ENCODE measurements at regions not wholly inside any gene's neighbourhood (a gene's known extent, or its start where the extent isn't known, plus 50 kb on each side); places are given as distances from the start of the nearest gene placed in this dataset.

GRCh38 chr7:36802459-36803135, 78.3 kb upstream of the AOAH start:
- no peak for ATAC-seq

- ATAC-seq = no peak
Observed at GRCh38 chr7:36796850-36797536, 72.7 kb upstream of the AOAH start.

- ATAC-seq = peak; percentile 73
Observed at GRCh38 chr7:36795451-36796021, 71.2 kb upstream of the AOAH start.

GRCh38 chr7:36794689-36795088, 70.4 kb upstream of the AOAH start:
- no peak for ATAC-seq

GRCh38 chr7:36792421-36792820, 68.1 kb upstream of the AOAH start:
- ATAC-seq = no peak

- ATAC-seq = no peak
Observed at GRCh38 chr7:36790311-36790787, 66.1 kb upstream of the AOAH start.

- ATAC-seq = no peak
Observed at GRCh38 chr7:36788825-36789470, 64.7 kb upstream of the AOAH start.

- no peak for ATAC-seq
Observed at GRCh38 chr7:36787933-36788378, 63.7 kb upstream of the AOAH start.

GRCh38 chr7:36784991-36785940, 61.0 kb upstream of the AOAH start:
- peak; percentile 61 for ATAC-seq

- no peak for ATAC-seq
Observed at GRCh38 chr7:36781011-36781738, 56.9 kb upstream of the AOAH start.

- ATAC-seq = no peak
Observed at GRCh38 chr7:36777855-36778254, 53.6 kb upstream of the AOAH start.

- peak; percentile 13 for ATAC-seq
Observed at GRCh38 chr7:36777062-36777461, 52.8 kb upstream of the AOAH start.

- ATAC-seq = no peak
Observed at GRCh38 chr7:36775676-36776075, 51.4 kb upstream of the AOAH start.

- no peak for ATAC-seq
Observed at GRCh38 chr7:36775061-36775620, 50.8 kb upstream of the AOAH start.
